GM23338 (cell line): ENCODE measurements at regions not wholly inside any gene's neighbourhood (a gene's known extent, or its start where the extent isn't known, plus 50 kb on each side); places are given as distances from the start of the nearest gene placed in this dataset.

ENCODE experiments used
- ATAC-seq: fragments of 200-7000 bp; cut with Tn5 transposase; 3 replicates; pipeline ENCODE4 v1.9.1; 2020
- DNase-seq: peaks from one replicate; pipeline ENCODE4 v3.0.0-alpha.2; 2015; ENCODE audit warnings: low spot score
- H2AFZ ChIP-seq: fragments of 200-600 bp; sonication (generic); 2 replicates; pipeline ENCODE4 v1.8.0; 2016; ENCODE audit warnings: antibody characterized with exemption, mild to moderate bottlenecking, moderate library complexity
- H3F3A ChIP-seq: fragments of 200-600 bp; sonication (generic); replicated peaks from 2 replicates; pipeline ENCODE4 v1.8.0; 2017; ENCODE audit warnings: antibody characterized with exemption, mixed run types, low read depth
- H3K27ac ChIP-seq: fragments of 200-600 bp; sonication (generic); 2 replicates; pipeline ENCODE4 v1.6.1; 2016; ENCODE audit warnings: low read depth
- H3K27me3 ChIP-seq: fragments of 200-600 bp; sonication (generic); 2 replicates; pipeline ENCODE4 v1.8.0; 2016; ENCODE audit warnings: mild to moderate bottlenecking, mixed run types, moderate library complexity; ENCODE audit not compliant: insufficient read depth
- H3K36me3 ChIP-seq: fragments of 200-600 bp; sonication (generic); 2 replicates; pipeline ENCODE4 v1.8.0; 2016; ENCODE audit warnings: mild to moderate bottlenecking; ENCODE audit not compliant: insufficient read depth
- H3K4me1 ChIP-seq: fragments of 200-600 bp; sonication (generic); 2 replicates; pipeline ENCODE4 v1.8.0; 2016; ENCODE audit warnings: mild to moderate bottlenecking, moderate library complexity; ENCODE audit not compliant: insufficient read depth
- H3K4me2 ChIP-seq: fragments of 200-600 bp; sonication (generic); 2 replicates; pipeline ENCODE4 v1.7.1; 2017; ENCODE audit warnings: mixed run types
- H3K4me3 ChIP-seq: fragments of 200-600 bp; sonication (generic); 2 replicates; pipeline ENCODE4 v1.6.1; 2016; ENCODE audit warnings: mixed run types
- H3K79me2 ChIP-seq: fragments of 200-600 bp; sonication (generic); replicated peaks from 2 replicates; pipeline ENCODE4 v1.8.0; 2017; ENCODE audit warnings: mild to moderate bottlenecking; ENCODE audit not compliant: insufficient read depth
- H3K9me2 ChIP-seq: fragments of 200-600 bp; sonication (generic); 2 replicates; pipeline ENCODE4 v1.8.0; 2017; ENCODE audit not compliant: insufficient read depth
- H4K20me1 ChIP-seq: fragments of 200-600 bp; sonication (generic); replicated peaks from 2 replicates; pipeline ENCODE4 v1.8.0; 2017; ENCODE audit warnings: mild to moderate bottlenecking; ENCODE audit not compliant: insufficient read depth
- H3K27ac Mint-ChIP-seq: 2 replicates; pipeline ENCODE4 v1.8.0; 2020; ENCODE audit warnings: inconsistent platforms, mild to moderate bottlenecking, moderate library complexity, mixed read lengths
- H3K27me3 Mint-ChIP-seq: 3 replicates; pipeline ENCODE4 v1.8.0; 2022; ENCODE audit warnings: low read depth, mild to moderate bottlenecking, moderate library complexity, mixed read lengths, inconsistent platforms; ENCODE audit not compliant: insufficient read depth, poor library complexity
- H3K36me3 Mint-ChIP-seq: 3 replicates; pipeline ENCODE4 v1.8.0; 2021; ENCODE audit warnings: low read depth, mild to moderate bottlenecking, inconsistent platforms, moderate library complexity, mixed read lengths
- H3K4me1 Mint-ChIP-seq: 3 replicates; pipeline ENCODE4 v1.8.0; 2020; ENCODE audit warnings: mild to moderate bottlenecking, inconsistent platforms, mixed read lengths
- H3K4me3 Mint-ChIP-seq: 3 replicates; pipeline ENCODE4 v1.8.0; 2021; ENCODE audit warnings: moderate library complexity, mild to moderate bottlenecking, inconsistent platforms, mixed read lengths
- H3K9me3 Mint-ChIP-seq: 3 replicates; pipeline ENCODE4 v1.8.0; 2020; ENCODE audit warnings: moderate library complexity, mild to moderate bottlenecking, inconsistent platforms, mixed read lengths
- CREB1 ChIP-seq: fragments of 250-450 bp; sonication (Bioruptor Pico); IDR thresholded peaks from 2 replicates; pipeline ENCODE4 v1.5.0; 2020; ENCODE audit warnings: low read depth, mild to moderate bottlenecking, moderate library complexity
- EZH2 ChIP-seq: fragments of 200-600 bp; sonication (generic); IDR thresholded peaks from one replicate; pipeline ENCODE4 v1.8.0; 2017; ENCODE audit warnings: antibody characterized with exemption, mild to moderate bottlenecking, low read depth; ENCODE audit not compliant: unreplicated experiment
- POLR2AphosphoS5 ChIP-seq: IDR thresholded peaks from 2 replicates; pipeline ENCODE4 v1.6.1; 2016; ENCODE audit warnings: antibody characterized with exemption, low read depth
- ZNF331 ChIP-seq: fragments of 250-450 bp; sonication (Bioruptor Pico); IDR thresholded peaks from 2 replicates; pipeline ENCODE4 v1.5.0; 2020; ENCODE audit warnings: low read depth, mild to moderate bottlenecking, moderate library complexity
- TF ChIP-seq, protein P1 (sequence below), 2 experiments: fragments of 200-600 bp in 1 of 2; sonication (generic) in 1 of 2; conservative IDR thresholded peaks; 2 replicates each; pipeline versions ENCODE4 v1.5.1 to v1.6.1; 2016 to 2017; ENCODE audit warnings: antibody characterized with exemption in 2 of 2, low read depth in 2 of 2, mild to moderate bottlenecking in 2 of 2, moderate library complexity in 1 of 2
- TF ChIP-seq, protein P2 (sequence below): fragments of 250-450 bp; sonication (Bioruptor Pico); IDR thresholded peaks from 2 replicates; pipeline ENCODE4 v1.5.0; 2020; ENCODE audit warnings: mild to moderate bottlenecking, moderate library complexity
- TF ChIP-seq, protein P3 (sequence below): IDR thresholded peaks from one replicate; pipeline ENCODE4 v1.6.1; 2018; ENCODE audit warnings: antibody characterized with exemption; ENCODE audit not compliant: unreplicated experiment

- Histone ChIP-seq H3K9me2 (no peaks in the 10 kb centered on the region), H3F3A (no peaks in the 10 kb centered on the region), H3K4me3 (no peak overlapping the region), H3K79me2 (no peaks in the 10 kb centered on the region), H3K4me1 (no peaks in the 10 kb centered on the region), H3K27me3 (no peaks in the 10 kb centered on the region), H4K20me1 (no peaks in the 10 kb centered on the region), H2AFZ (no peak overlapping the region), H3K27ac (no peak overlapping the region), H3K4me2 (no peak overlapping the region), H3K36me3 (0 out of 2 replicates have a peak, but pooled peaks cover 6% of the 10 kb centered on the region)
- H3K4me3 Mint-ChIP-seq, result no peak overlapping the region
- no peak for ATAC-seq
- H3K27ac Mint-ChIP-seq, result no peak overlapping the region
- no peak for TF ChIP-seq POLR2AphosphoS5
- TF ChIP-seq, protein P1, sequence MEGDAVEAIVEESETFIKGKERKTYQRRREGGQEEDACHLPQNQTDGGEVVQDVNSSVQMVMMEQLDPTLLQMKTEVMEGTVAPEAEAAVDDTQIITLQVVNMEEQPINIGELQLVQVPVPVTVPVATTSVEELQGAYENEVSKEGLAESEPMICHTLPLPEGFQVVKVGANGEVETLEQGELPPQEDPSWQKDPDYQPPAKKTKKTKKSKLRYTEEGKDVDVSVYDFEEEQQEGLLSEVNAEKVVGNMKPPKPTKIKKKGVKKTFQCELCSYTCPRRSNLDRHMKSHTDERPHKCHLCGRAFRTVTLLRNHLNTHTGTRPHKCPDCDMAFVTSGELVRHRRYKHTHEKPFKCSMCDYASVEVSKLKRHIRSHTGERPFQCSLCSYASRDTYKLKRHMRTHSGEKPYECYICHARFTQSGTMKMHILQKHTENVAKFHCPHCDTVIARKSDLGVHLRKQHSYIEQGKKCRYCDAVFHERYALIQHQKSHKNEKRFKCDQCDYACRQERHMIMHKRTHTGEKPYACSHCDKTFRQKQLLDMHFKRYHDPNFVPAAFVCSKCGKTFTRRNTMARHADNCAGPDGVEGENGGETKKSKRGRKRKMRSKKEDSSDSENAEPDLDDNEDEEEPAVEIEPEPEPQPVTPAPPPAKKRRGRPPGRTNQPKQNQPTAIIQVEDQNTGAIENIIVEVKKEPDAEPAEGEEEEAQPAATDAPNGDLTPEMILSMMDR (conservative IDR thresholded peaks at IDR 0.05; ENCODE audit: low read depth in 2 of 2), result peak; percentile 35 to 45
- H3K27me3 Mint-ChIP-seq, result peaks cover 5% of the 10 kb centered on the region
- peaks cover 3% of the 10 kb centered on the region; the same call in 2 of the 3 replicates for H3K36me3 Mint-ChIP-seq
- H3K4me1 Mint-ChIP-seq, result no peaks in the 10 kb centered on the region
- peak; percentile 17 for DNase-seq
- peaks cover 88% of the 10 kb centered on the region for H3K9me3 Mint-ChIP-seq
These were observed 220.4 kb upstream of the RAG2 start for GRCh38 chr11:36818410-36818809.

- Histone ChIP-seq H3K9me2 (no peaks in the 10 kb centered on the region), H3K27me3 (no peaks in the 10 kb centered on the region), H3K4me2 (no peak overlapping the region), H3K36me3 (0 out of 2 replicates have a peak, but pooled peaks cover 6% of the 10 kb centered on the region), H3K79me2 (no peaks in the 10 kb centered on the region), H4K20me1 (no peaks in the 10 kb centered on the region), H3K4me1 (no peaks in the 10 kb centered on the region), H3K27ac (no peak overlapping the region), H2AFZ (no peak overlapping the region), H3K4me3 (no peak overlapping the region), H3F3A (no peaks in the 10 kb centered on the region)
- Mint-ChIP-seq H3K9me3 (peaks cover 88% of the 10 kb centered on the region), H3K27me3 (peaks cover 5% of the 10 kb centered on the region), H3K27ac (no peak overlapping the region), H3K36me3 (peaks cover 3% of the 10 kb centered on the region; the same call in 2 of the 3 replicates), H3K4me3 (no peak overlapping the region), H3K4me1 (no peaks in the 10 kb centered on the region)
- TF ChIP-seq ZNF331 (no peak), EZH2 (no peak), CREB1 (CRISPR knock-in tag) (no peak)
- TF ChIP-seq, protein P2, sequence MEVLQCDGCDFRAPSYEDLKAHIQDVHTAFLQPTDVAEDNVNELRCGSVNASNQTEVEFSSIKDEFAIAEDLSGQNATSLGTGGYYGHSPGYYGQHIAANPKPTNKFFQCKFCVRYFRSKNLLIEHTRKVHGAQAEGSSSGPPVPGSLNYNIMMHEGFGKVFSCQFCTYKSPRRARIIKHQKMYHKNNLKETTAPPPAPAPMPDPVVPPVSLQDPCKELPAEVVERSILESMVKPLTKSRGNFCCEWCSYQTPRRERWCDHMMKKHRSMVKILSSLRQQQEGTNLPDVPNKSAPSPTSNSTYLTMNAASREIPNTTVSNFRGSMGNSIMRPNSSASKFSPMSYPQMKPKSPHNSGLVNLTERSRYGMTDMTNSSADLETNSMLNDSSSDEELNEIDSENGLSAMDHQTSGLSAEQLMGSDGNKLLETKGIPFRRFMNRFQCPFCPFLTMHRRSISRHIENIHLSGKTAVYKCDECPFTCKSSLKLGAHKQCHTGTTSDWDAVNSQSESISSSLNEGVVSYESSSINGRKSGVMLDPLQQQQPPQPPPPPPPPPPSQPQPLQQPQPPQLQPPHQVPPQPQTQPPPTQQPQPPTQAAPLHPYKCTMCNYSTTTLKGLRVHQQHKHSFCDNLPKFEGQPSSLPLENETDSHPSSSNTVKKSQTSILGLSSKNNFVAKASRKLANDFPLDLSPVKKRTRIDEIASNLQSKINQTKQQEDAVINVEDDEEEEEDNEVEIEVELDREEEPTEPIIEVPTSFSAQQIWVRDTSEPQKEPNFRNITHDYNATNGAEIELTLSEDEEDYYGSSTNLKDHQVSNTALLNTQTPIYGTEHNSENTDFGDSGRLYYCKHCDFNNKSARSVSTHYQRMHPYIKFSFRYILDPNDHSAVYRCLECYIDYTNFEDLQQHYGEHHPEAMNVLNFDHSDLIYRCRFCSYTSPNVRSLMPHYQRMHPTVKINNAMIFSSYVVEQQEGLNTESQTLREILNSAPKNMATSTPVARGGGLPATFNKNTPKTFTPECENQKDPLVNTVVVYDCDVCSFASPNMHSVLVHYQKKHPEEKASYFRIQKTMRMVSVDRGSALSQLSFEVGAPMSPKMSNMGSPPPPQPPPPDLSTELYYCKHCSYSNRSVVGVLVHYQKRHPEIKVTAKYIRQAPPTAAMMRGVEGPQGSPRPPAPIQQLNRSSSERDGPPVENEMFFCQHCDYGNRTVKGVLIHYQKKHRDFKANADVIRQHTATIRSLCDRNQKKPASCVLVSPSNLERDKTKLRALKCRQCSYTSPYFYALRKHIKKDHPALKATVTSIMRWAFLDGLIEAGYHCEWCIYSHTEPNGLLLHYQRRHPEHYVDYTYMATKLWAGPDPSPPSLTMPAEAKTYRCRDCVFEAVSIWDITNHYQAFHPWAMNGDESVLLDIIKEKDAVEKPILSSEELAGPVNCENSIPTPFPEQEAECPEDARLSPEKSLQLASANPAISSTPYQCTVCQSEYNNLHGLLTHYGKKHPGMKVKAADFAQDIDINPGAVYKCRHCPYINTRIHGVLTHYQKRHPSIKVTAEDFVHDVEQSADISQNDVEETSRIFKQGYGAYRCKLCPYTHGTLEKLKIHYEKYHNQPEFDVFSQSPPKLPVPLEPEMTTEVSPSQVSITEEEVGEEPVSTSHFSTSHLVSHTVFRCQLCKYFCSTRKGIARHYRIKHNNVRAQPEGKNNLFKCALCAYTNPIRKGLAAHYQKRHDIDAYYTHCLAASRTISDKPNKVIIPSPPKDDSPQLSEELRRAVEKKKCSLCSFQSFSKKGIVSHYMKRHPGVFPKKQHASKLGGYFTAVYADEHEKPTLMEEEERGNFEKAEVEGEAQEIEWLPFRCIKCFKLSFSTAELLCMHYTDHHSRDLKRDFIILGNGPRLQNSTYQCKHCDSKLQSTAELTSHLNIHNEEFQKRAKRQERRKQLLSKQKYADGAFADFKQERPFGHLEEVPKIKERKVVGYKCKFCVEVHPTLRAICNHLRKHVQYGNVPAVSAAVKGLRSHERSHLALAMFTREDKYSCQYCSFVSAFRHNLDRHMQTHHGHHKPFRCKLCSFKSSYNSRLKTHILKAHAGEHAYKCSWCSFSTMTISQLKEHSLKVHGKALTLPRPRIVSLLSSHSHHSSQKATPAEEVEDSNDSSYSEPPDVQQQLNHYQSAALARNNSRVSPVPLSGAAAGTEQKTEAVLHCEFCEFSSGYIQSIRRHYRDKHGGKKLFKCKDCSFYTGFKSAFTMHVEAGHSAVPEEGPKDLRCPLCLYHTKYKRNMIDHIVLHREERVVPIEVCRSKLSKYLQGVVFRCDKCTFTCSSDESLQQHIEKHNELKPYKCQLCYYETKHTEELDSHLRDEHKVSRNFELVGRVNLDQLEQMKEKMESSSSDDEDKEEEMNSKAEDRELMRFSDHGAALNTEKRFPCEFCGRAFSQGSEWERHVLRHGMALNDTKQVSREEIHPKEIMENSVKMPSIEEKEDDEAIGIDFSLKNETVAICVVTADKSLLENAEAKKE, result no peak
- TF ChIP-seq, protein P3, sequence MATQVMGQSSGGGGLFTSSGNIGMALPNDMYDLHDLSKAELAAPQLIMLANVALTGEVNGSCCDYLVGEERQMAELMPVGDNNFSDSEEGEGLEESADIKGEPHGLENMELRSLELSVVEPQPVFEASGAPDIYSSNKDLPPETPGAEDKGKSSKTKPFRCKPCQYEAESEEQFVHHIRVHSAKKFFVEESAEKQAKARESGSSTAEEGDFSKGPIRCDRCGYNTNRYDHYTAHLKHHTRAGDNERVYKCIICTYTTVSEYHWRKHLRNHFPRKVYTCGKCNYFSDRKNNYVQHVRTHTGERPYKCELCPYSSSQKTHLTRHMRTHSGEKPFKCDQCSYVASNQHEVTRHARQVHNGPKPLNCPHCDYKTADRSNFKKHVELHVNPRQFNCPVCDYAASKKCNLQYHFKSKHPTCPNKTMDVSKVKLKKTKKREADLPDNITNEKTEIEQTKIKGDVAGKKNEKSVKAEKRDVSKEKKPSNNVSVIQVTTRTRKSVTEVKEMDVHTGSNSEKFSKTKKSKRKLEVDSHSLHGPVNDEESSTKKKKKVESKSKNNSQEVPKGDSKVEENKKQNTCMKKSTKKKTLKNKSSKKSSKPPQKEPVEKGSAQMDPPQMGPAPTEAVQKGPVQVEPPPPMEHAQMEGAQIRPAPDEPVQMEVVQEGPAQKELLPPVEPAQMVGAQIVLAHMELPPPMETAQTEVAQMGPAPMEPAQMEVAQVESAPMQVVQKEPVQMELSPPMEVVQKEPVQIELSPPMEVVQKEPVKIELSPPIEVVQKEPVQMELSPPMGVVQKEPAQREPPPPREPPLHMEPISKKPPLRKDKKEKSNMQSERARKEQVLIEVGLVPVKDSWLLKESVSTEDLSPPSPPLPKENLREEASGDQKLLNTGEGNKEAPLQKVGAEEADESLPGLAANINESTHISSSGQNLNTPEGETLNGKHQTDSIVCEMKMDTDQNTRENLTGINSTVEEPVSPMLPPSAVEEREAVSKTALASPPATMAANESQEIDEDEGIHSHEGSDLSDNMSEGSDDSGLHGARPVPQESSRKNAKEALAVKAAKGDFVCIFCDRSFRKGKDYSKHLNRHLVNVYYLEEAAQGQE, result no peak
- no peak for DNase-seq
- no peak for ATAC-seq
These were observed 219.4 kb upstream of the RAG2 start for GRCh38 chr11:36817336-36817965.
